ENCODE measurements at regions not wholly inside any gene's neighbourhood (a gene's known extent, or its start where the extent isn't known, plus 50 kb on each side); places are given as distances from the start of the nearest gene placed in this dataset.

DNA sequence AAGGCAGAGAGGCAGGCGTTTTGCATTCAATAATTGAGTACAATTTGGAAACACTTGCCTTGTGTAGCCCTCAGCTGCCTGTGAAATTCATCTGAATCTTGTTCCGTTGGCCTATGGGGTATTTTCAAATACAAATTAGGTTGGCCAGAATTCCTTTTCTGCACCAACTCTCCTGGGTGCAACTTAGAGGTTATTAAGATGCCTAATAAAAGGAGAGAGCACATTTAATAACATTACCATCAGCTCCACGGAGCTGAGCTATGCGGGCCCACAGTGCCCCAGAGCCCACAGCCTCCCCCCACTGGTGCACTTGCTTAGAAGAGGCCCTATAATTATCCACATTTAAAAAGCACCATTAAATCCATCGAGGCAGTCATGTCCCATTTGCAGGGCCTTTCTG, 367.6 kb upstream of the CLINT1 start:
- H3K27me3 Mint-ChIP-seq, result no peaks in the 10 kb centered on the region
- TF ChIP-seq, protein P1, sequence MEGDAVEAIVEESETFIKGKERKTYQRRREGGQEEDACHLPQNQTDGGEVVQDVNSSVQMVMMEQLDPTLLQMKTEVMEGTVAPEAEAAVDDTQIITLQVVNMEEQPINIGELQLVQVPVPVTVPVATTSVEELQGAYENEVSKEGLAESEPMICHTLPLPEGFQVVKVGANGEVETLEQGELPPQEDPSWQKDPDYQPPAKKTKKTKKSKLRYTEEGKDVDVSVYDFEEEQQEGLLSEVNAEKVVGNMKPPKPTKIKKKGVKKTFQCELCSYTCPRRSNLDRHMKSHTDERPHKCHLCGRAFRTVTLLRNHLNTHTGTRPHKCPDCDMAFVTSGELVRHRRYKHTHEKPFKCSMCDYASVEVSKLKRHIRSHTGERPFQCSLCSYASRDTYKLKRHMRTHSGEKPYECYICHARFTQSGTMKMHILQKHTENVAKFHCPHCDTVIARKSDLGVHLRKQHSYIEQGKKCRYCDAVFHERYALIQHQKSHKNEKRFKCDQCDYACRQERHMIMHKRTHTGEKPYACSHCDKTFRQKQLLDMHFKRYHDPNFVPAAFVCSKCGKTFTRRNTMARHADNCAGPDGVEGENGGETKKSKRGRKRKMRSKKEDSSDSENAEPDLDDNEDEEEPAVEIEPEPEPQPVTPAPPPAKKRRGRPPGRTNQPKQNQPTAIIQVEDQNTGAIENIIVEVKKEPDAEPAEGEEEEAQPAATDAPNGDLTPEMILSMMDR (IDR thresholded peaks at IDR 0.05; ENCODE audit: unreplicated experiment), result no peak
- no peak overlapping the region for H3K4me3 Mint-ChIP-seq (ENCODE audit: low read depth)
- no peaks in the 10 kb centered on the region for H3K36me3 Mint-ChIP-seq (ENCODE audit: insufficient read depth)
- no peak for DNase-seq (ENCODE audit: low spot score, unreplicated experiment)
- H3K27ac Mint-ChIP-seq, result no peak overlapping the region
- no peaks in the 10 kb centered on the region for H3K4me1 Mint-ChIP-seq (ENCODE audit: low read depth)
- no peaks in the 10 kb centered on the region for H3K9me3 Mint-ChIP-seq (ENCODE audit: low read depth)

DNA sequence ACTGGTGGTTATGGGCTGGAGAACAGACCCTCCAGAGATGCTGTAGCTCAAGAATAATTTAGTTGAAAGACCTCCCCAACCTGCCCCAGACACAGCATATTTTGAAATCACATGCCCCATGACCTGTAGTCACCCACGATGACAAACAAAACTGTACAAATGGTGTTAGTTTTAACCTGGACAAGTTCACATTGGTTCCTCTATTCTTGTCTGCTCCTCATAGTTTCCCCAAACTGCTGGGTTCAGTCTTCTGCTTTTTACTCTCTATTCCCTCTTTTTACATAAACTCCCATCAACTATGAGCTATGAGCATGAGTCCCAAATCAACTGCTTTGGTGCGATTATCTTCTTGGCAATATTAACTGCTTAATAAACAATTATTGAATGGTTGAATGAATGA, 365.3 kb upstream of the CLINT1 start:
- H3K9me3 Mint-ChIP-seq (ENCODE audit: low read depth), result no peaks in the 10 kb centered on the region
- TF ChIP-seq, protein P1 (IDR thresholded peaks at IDR 0.05; ENCODE audit: unreplicated experiment), result no peak
- DNase-seq (ENCODE audit: low spot score, unreplicated experiment), result no peak
- no peaks in the 10 kb centered on the region for H3K27me3 Mint-ChIP-seq
- H3K36me3 Mint-ChIP-seq (ENCODE audit: insufficient read depth), result no peaks in the 10 kb centered on the region
- H3K4me3 Mint-ChIP-seq (ENCODE audit: low read depth), result no peak overlapping the region
- no peak overlapping the region for H3K27ac Mint-ChIP-seq
- H3K4me1 Mint-ChIP-seq (ENCODE audit: low read depth), result no peaks in the 10 kb centered on the region

DNA sequence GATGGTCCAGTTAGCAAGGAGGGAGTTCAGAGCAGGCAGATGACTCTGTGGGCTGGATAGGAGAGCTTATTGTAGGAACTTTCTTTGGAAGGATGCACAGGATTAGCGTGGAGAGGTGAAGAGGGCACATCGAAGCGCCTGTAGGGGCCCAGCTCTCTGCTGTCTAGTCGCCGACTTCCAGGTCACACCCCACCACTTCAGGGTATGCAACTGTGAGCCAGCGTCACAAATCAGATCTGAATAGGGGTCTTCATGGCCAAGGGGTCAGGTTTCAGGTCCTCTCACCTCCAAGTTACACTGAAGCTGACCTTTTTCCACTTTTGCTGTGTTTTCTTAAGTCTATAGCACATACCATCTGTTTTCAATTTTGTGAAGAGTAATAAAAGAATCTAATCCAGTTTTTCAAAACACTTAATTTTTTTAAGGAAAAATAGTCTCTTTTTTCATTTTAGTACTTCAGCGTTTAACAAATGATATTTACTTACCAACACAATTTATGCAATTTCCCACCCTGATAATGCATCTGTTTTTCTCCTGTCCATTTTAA, 364.2 kb upstream of the CLINT1 start:
- Mint-ChIP-seq H3K4me3 (ENCODE audit: low read depth) (no peak overlapping the region), H3K27me3 (no peaks in the 10 kb centered on the region), H3K27ac (no peak overlapping the region), H3K36me3 (ENCODE audit: insufficient read depth) (no peaks in the 10 kb centered on the region), H3K9me3 (ENCODE audit: low read depth) (no peaks in the 10 kb centered on the region), H3K4me1 (ENCODE audit: low read depth) (no peaks in the 10 kb centered on the region)
- TF ChIP-seq, protein P1 (IDR thresholded peaks at IDR 0.05; ENCODE audit: unreplicated experiment), result no peak
- DNase-seq (ENCODE audit: low spot score, unreplicated experiment), result no peak

DNA sequence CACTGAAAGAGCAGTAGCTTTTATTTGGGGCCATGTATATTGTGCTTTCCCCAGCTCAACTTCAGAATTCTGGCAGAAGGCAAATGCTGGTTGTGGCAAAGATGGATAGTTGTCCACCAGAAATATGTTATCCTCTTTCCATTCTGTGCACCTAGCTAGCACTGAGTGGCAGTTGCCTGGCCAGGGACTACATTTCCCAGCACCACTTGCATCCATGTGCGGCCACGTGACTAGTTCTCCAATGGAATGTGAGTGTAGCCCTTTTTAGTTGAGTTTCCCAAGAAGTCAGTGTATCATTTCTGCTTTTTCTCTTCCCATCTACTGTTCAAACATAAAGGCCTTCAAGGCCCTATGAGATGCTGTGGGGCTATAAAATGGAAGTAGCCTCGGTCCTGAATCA, 354.0 kb upstream of the CLINT1 start:
- H3K4me3 Mint-ChIP-seq (ENCODE audit: low read depth), result no peak overlapping the region
- H3K27ac Mint-ChIP-seq, result no peak overlapping the region
- no peaks in the 10 kb centered on the region for H3K9me3 Mint-ChIP-seq (ENCODE audit: low read depth)
- H3K36me3 Mint-ChIP-seq (ENCODE audit: insufficient read depth), result no peaks in the 10 kb centered on the region
- TF ChIP-seq, protein P1 (IDR thresholded peaks at IDR 0.05; ENCODE audit: unreplicated experiment), result no peak
- no peak for DNase-seq (ENCODE audit: low spot score, unreplicated experiment)
- H3K4me1 Mint-ChIP-seq (ENCODE audit: low read depth), result no peaks in the 10 kb centered on the region
- H3K27me3 Mint-ChIP-seq, result peaks cover 3% of the 10 kb centered on the region

DNA sequence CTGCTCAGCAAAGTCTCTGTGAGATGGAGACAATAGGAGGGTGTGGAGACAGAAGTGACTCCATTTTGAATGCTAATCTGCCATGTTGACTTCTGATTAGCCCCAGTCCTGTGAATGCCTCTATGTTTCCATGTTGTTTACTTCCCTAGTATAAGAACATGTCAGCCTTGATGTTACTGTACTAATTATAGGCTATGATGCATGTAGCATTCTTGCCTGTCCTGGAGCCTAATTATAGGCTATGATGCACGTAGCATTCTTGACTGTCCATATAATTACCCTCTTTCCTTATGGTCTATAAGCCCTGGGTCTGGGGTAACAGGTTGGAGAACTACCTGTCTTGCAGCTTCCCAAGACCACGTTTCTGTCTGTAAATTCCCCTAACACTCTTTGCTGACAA, 353.3 kb upstream of the CLINT1 start:
- no peak for DNase-seq (ENCODE audit: low spot score, unreplicated experiment)
- no peaks in the 10 kb centered on the region for H3K36me3 Mint-ChIP-seq (ENCODE audit: insufficient read depth)
- TF ChIP-seq, protein P1 (IDR thresholded peaks at IDR 0.05; ENCODE audit: unreplicated experiment), result no peak
- H3K9me3 Mint-ChIP-seq (ENCODE audit: low read depth), result no peaks in the 10 kb centered on the region
- no peak overlapping the region for H3K4me3 Mint-ChIP-seq (ENCODE audit: low read depth)
- H3K27me3 Mint-ChIP-seq, result no peaks in the 10 kb centered on the region
- H3K27ac Mint-ChIP-seq, result no peak overlapping the region
- no peaks in the 10 kb centered on the region for H3K4me1 Mint-ChIP-seq (ENCODE audit: low read depth)
